H9 (cell line): ENCODE measurements at regions not wholly inside any gene's neighbourhood (a gene's known extent, or its start where the extent isn't known, plus 50 kb on each side); places are given as distances from the start of the nearest gene placed in this dataset.

Experiments used
- DNase-seq: peaks from one replicate; pipeline ENCODE4 v3.0.0-alpha.2; 2017
- H2AFZ ChIP-seq: one replicate; pipeline ENCODE4 v1.6.1; 2013; ENCODE audit warnings: mild to moderate bottlenecking, low read length, control low read depth, moderate library complexity
- H2AK5ac ChIP-seq: 2 replicates; pipeline ENCODE4 v1.6.1; 2013; ENCODE audit warnings: low read length, control low read depth, mixed read lengths; ENCODE audit not compliant: insufficient read length
- H2BK120ac ChIP-seq: one replicate; pipeline ENCODE4 v1.6.1; 2013; ENCODE audit warnings: low read depth, mild to moderate bottlenecking, low read length, control low read depth, inconsistent platforms; ENCODE audit not compliant: poor library complexity, severe bottlenecking
- H2BK12ac ChIP-seq: 2 replicates; pipeline ENCODE4 v1.6.1; 2013; ENCODE audit warnings: low read length, control low read depth, mixed read lengths, low read depth; ENCODE audit not compliant: insufficient read length
- H2BK15ac ChIP-seq: 2 replicates; pipeline ENCODE4 v1.6.1; 2013; ENCODE audit warnings: low read depth, low read length, control low read depth
- H2BK20ac ChIP-seq: one replicate; pipeline ENCODE4 v1.6.1; 2013; ENCODE audit warnings: low read depth, mild to moderate bottlenecking, low read length, control low read depth, inconsistent platforms; ENCODE audit not compliant: poor library complexity, severe bottlenecking
- H2BK5ac ChIP-seq: 2 replicates; pipeline ENCODE4 v1.6.1; 2013; ENCODE audit warnings: low read length, control low read depth, mixed read lengths; ENCODE audit not compliant: insufficient read length
- H3K14ac ChIP-seq: 2 replicates; pipeline ENCODE4 v1.6.1; 2013; ENCODE audit warnings: low read length, control low read depth; ENCODE audit not compliant: insufficient read depth
- H3K18ac ChIP-seq: 2 replicates; pipeline ENCODE4 v1.6.1; 2013; ENCODE audit warnings: low read depth, mild to moderate bottlenecking, mixed read lengths, low read length, control low read depth; ENCODE audit not compliant: insufficient read length
- H3K23ac ChIP-seq: 2 replicates; pipeline ENCODE4 v1.6.1; 2013; ENCODE audit warnings: low read length, control low read depth, mixed read lengths, low read depth; ENCODE audit not compliant: insufficient read length
- H3K23me2 ChIP-seq: 2 replicates; pipeline ENCODE4 v1.6.1; 2013; ENCODE audit warnings: low read depth, mild to moderate bottlenecking, mixed read lengths, low read length, control low read depth; ENCODE audit not compliant: insufficient read length, poor library complexity, severe bottlenecking
- H3K27ac ChIP-seq: 2 replicates; pipeline ENCODE4 v1.5.1; 2013; ENCODE audit warnings: low read length, control low read depth, mixed read lengths, low read depth; ENCODE audit not compliant: insufficient read length
- H3K27me3 ChIP-seq: 2 replicates; pipeline ENCODE4 v1.6.1; 2013; ENCODE audit warnings: low read length, control low read depth, inconsistent platforms; ENCODE audit not compliant: insufficient read depth
- H3K4ac ChIP-seq: 2 replicates; pipeline ENCODE4 v1.6.1; 2013; ENCODE audit warnings: low read depth, mild to moderate bottlenecking, control low read depth, inconsistent platforms, low read length, moderate library complexity
- H3K4me1 ChIP-seq: 2 replicates; pipeline ENCODE4 v1.6.1; 2013; ENCODE audit warnings: low read length, control low read depth, inconsistent platforms; ENCODE audit not compliant: insufficient read depth
- H3K4me2 ChIP-seq: 2 replicates; pipeline ENCODE4 v1.6.1; 2013; ENCODE audit warnings: low read length, control low read depth, mixed read lengths; ENCODE audit not compliant: insufficient read length, insufficient read depth
- H3K56ac ChIP-seq: 2 replicates; pipeline ENCODE4 v1.6.1; 2013; ENCODE audit warnings: low read depth, mild to moderate bottlenecking, mixed read lengths, low read length, control low read depth; ENCODE audit not compliant: insufficient read length
- H3K79me1 ChIP-seq: 2 replicates; pipeline ENCODE4 v1.6.1; 2013; ENCODE audit warnings: low read depth, mild to moderate bottlenecking, moderate library complexity, low read length, control low read depth, inconsistent platforms; ENCODE audit not compliant: insufficient read depth, poor library complexity, severe bottlenecking
- H3K79me2 ChIP-seq: 2 replicates; pipeline ENCODE4 v1.6.1; 2013; ENCODE audit warnings: low read length, control low read depth, inconsistent platforms; ENCODE audit not compliant: insufficient read depth
- H3K9ac ChIP-seq: 2 replicates; pipeline ENCODE4 v1.6.1; 2013; ENCODE audit warnings: low read length, control low read depth, mixed read lengths; ENCODE audit not compliant: insufficient read length; ENCODE audit errors: extremely low read depth
- H3K9me3 ChIP-seq: one replicate; pipeline ENCODE4 v1.6.1; 2013; ENCODE audit warnings: low read depth, low read length, inconsistent platforms; ENCODE audit not compliant: control insufficient read depth
- H3T11ph ChIP-seq: one replicate; pipeline ENCODE4 v1.6.1; 2013; ENCODE audit warnings: mild to moderate bottlenecking, low read length, control low read depth, inconsistent platforms
- H4K20me1 ChIP-seq: one replicate; pipeline ENCODE4 v1.6.1; 2013; ENCODE audit not compliant: control insufficient read depth, insufficient read length, insufficient read depth
- H4K5ac ChIP-seq: 2 replicates; pipeline ENCODE4 v1.6.1; 2013; ENCODE audit warnings: low read depth, mild to moderate bottlenecking, mixed read lengths, low read length, control low read depth; ENCODE audit not compliant: insufficient read length
- H4K8ac ChIP-seq: replicated peaks from 2 replicates; pipeline ENCODE4 v1.6.1; 2013; ENCODE audit warnings: low read length, control low read depth, mixed read lengths, low read depth; ENCODE audit not compliant: insufficient read length
- H4K91ac ChIP-seq: 2 replicates; pipeline ENCODE4 v1.6.1; 2013; ENCODE audit warnings: low read depth, mild to moderate bottlenecking, moderate library complexity, mixed read lengths, low read length, control low read depth; ENCODE audit not compliant: insufficient read length
- H3K27ac Mint-ChIP-seq, 3 experiments: 2 replicates in 2 of 3; 3 replicates in 1 of 3; pipeline ENCODE4 v1.8.0; 2020 to 2021; ENCODE audit warnings: mixed read lengths in 3 of 3, mild to moderate bottlenecking in 1 of 3, moderate library complexity in 1 of 3
- H3K27me3 Mint-ChIP-seq: 2 replicates; pipeline ENCODE4 v1.8.0; 2021; ENCODE audit warnings: low read depth, mild to moderate bottlenecking, moderate library complexity, mixed read lengths
- H3K36me3 Mint-ChIP-seq, 3 experiments: 2 replicates in 2 of 3; 3 replicates in 1 of 3; pipeline ENCODE4 v1.8.0; 2020 to 2021; ENCODE audit warnings: low read depth in 3 of 3, mixed read lengths in 3 of 3; ENCODE audit not compliant: insufficient read depth in 1 of 3
- H3K4me1 Mint-ChIP-seq, 2 experiments: 2 replicates each; pipeline ENCODE4 v1.8.0; 2020; ENCODE audit warnings: mixed read lengths in 2 of 2
- H3K4me3 Mint-ChIP-seq, 2 experiments: 2 replicates in 1 of 2; 3 replicates in 1 of 2; pipeline ENCODE4 v1.8.0; 2020 to 2021; ENCODE audit warnings: mild to moderate bottlenecking in 2 of 2, mixed read lengths in 2 of 2, moderate library complexity in 1 of 2
- H3K9me3 Mint-ChIP-seq, 2 experiments: 2 replicates in 1 of 2; 3 replicates in 1 of 2; pipeline ENCODE4 v1.8.0; 2020; ENCODE audit warnings: mild to moderate bottlenecking in 2 of 2, mixed read lengths in 2 of 2, moderate library complexity in 1 of 2
- WGBS: extraction: QIAGEN DNeasy Blood & Tissue Kit; methylation state at CpG from one replicate; pipeline ENCODE4 v1.1.7; 2013; ENCODE audit warnings: missing lambda C conversion rate, low lambda C conversion rate, mixed read lengths; ENCODE audit not compliant: insufficient read length; ENCODE audit errors: extremely low coverage; 5-methylcytosine and 5-hydroxymethylcytosine counted together
- TF ChIP-seq, protein P1 (sequence below): fragments of 200-600 bp; sonication (generic); conservative IDR thresholded peaks from 3 replicates; pipeline ENCODE4 v1.8.0; 2021; ENCODE audit warnings: antibody characterized with exemption, mild to moderate bottlenecking

DNA sequence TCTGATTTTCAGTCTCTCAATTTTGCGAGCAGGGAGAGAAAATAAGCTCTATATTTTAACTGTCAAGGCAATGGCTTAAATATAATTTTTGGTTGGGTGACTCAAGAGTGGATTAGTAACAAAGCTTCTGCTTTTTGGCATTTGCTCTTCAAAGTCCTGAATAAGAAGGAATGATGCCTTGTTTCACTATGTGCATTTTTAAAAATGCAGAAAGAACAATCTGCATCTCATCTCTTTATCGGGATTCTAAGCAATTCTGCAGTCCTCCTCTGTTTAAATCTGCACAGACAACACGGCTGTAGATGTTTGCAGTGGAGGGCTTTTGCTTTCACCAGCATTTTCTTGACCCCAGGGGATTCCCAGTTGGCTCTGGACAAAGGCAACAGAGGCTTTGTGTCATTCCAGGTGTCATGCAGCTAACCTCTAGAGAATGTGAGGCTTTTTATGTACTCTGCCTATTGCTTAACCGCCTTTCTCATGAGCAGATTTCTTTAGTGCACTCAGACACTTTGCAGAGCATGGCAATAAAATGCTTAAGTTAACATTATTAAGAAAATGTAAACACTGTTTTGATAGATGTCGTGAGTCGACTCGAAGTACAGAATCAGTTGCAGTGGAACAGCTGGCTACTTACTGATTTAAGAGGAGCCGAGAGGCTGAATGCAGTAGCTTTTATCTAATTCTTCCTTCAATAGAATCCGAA is 783.2 kb upstream of the NEGR1 start:
- H3K14ac ChIP-seq, result no peak overlapping the region
- no peak overlapping the region for H3K4me2 ChIP-seq
- TF ChIP-seq, protein P1, sequence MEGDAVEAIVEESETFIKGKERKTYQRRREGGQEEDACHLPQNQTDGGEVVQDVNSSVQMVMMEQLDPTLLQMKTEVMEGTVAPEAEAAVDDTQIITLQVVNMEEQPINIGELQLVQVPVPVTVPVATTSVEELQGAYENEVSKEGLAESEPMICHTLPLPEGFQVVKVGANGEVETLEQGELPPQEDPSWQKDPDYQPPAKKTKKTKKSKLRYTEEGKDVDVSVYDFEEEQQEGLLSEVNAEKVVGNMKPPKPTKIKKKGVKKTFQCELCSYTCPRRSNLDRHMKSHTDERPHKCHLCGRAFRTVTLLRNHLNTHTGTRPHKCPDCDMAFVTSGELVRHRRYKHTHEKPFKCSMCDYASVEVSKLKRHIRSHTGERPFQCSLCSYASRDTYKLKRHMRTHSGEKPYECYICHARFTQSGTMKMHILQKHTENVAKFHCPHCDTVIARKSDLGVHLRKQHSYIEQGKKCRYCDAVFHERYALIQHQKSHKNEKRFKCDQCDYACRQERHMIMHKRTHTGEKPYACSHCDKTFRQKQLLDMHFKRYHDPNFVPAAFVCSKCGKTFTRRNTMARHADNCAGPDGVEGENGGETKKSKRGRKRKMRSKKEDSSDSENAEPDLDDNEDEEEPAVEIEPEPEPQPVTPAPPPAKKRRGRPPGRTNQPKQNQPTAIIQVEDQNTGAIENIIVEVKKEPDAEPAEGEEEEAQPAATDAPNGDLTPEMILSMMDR, result no peak
- peaks cover 10% of the 10 kb centered on the region for H3K9me3 ChIP-seq
- no CpG with 5 or more reads among the region's 9 CpGs for WGBS
- H3K27ac ChIP-seq, result no peak overlapping the region
- no peak overlapping the region for H3K56ac ChIP-seq
- no peaks in the 10 kb centered on the region for H3K79me2 ChIP-seq
- H4K20me1 ChIP-seq, result no peaks in the 10 kb centered on the region
- H2BK12ac ChIP-seq, result no peak overlapping the region
- H3K27ac Mint-ChIP-seq, result peak overlapping the region in 2 of 3 experiments; percentile 77 to 84; a peak in 4 of 7 replicates
- H4K91ac ChIP-seq, result no peak overlapping the region
- H3K4me1 Mint-ChIP-seq, result peaks cover 13 to 23% of the 10 kb centered on the region in 2 experiments
- peaks cover 2% of the 10 kb centered on the region; the same call in 1 of the 2 replicates for H3K4me1 ChIP-seq
- H3K27me3 ChIP-seq, result no peaks in the 10 kb centered on the region
- H2BK15ac ChIP-seq, result no peak overlapping the region
- peaks cover 22 to 24% of the 10 kb centered on the region in 2 experiments for H3K9me3 Mint-ChIP-seq
- H3K18ac ChIP-seq, result no peak overlapping the region
- H3K4ac ChIP-seq, result no peak overlapping the region
- peak; percentile 54 for DNase-seq
- peaks cover 10 to 26% (median 26%) of the 10 kb centered on the region in 3 experiments for H3K36me3 Mint-ChIP-seq
- no peaks in the 10 kb centered on the region for H3K79me1 ChIP-seq
- H2BK120ac ChIP-seq, result no peak overlapping the region
- H3K4me3 Mint-ChIP-seq, result no peak overlapping the region
- H4K5ac ChIP-seq, result no peak overlapping the region
- H3K23me2 ChIP-seq, result no peaks in the 10 kb centered on the region
- H3K9ac ChIP-seq, result no peak overlapping the region
- no peak overlapping the region for H2BK5ac ChIP-seq
- H2BK20ac ChIP-seq, result no peak overlapping the region
- no peak overlapping the region for H3T11ph ChIP-seq
- H2AK5ac ChIP-seq, result no peak overlapping the region
- no peak overlapping the region for H4K8ac ChIP-seq
- H3K23ac ChIP-seq, result no peak overlapping the region
- no peaks in the 10 kb centered on the region for H3K27me3 Mint-ChIP-seq
- no peak overlapping the region for H2AFZ ChIP-seq
